ENCODE measurements at regions not wholly inside any gene's neighbourhood (a gene's known extent, or its start where the extent isn't known, plus 50 kb on each side); places are given as distances from the start of the nearest gene placed in this dataset.

DNA sequence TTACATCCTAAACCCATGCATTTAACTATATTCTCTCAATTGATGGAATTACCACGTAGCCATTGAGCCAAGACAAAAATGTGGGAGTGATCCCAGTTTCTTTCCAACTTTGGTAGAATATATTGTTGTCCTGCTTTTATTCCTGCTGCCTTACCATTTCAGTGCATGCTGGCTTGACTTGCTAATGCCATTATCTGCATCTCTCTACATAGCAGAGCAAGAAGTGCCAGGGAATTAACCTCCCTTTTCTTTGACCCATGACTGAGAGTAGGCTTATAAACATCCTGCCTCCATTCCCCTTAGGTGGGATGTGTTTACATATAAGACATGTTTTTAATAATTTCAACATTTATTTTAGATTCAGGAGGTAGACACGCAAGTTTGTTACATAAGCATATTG lies 1153.4 kb downstream of the IGSF11 start:
- TF ChIP-seq SIN3A (IDR thresholded peaks at IDR 0.05; ENCODE audit: borderline replicate concordance, insufficient read depth, low read length) (no peak), POLR2AphosphoS5 (IDR thresholded peaks at IDR 0.05; ENCODE audit: low read depth, low read length) (no peak)

- TF ChIP-seq SIN3A (IDR thresholded peaks at IDR 0.05; ENCODE audit: borderline replicate concordance, insufficient read depth, low read length) (peak; percentile 64; the same call in 1 of the 2 replicates), FOXP2 (optimal IDR thresholded peaks at IDR 0.05; ENCODE audit: borderline replicate concordance, extremely low read depth, extremely low read length, insufficient read depth) (no peak)
These were observed 1149.6 kb downstream of the IGSF11 start for GRCh38 chr3:117885011-117885441.

DNA sequence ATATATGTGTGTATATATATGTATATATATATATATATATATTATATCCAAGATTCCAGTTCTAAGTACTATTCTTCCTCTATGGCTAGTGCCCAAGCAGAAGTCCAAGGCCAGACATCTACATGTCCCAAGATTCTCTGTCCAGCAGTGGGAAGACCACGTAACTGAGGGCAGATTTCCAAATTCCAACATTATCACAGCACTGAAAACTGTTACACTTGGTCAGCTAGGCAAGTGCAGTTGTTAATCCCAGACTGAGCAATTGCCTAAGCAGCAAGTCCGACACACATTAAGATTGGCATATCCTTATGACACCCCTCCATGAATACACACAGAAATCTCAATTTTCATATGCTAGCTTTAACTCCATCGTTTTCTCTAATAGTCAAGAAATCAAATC lies 1148.5 kb downstream of the IGSF11 start:
- TF ChIP-seq, protein P1, sequence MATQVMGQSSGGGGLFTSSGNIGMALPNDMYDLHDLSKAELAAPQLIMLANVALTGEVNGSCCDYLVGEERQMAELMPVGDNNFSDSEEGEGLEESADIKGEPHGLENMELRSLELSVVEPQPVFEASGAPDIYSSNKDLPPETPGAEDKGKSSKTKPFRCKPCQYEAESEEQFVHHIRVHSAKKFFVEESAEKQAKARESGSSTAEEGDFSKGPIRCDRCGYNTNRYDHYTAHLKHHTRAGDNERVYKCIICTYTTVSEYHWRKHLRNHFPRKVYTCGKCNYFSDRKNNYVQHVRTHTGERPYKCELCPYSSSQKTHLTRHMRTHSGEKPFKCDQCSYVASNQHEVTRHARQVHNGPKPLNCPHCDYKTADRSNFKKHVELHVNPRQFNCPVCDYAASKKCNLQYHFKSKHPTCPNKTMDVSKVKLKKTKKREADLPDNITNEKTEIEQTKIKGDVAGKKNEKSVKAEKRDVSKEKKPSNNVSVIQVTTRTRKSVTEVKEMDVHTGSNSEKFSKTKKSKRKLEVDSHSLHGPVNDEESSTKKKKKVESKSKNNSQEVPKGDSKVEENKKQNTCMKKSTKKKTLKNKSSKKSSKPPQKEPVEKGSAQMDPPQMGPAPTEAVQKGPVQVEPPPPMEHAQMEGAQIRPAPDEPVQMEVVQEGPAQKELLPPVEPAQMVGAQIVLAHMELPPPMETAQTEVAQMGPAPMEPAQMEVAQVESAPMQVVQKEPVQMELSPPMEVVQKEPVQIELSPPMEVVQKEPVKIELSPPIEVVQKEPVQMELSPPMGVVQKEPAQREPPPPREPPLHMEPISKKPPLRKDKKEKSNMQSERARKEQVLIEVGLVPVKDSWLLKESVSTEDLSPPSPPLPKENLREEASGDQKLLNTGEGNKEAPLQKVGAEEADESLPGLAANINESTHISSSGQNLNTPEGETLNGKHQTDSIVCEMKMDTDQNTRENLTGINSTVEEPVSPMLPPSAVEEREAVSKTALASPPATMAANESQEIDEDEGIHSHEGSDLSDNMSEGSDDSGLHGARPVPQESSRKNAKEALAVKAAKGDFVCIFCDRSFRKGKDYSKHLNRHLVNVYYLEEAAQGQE (IDR thresholded peaks at IDR 0.05; ENCODE audit: insufficient read depth in 1 of 2, low read depth in 2 of 2, low read length in 2 of 2), result peak in 1 of 2 experiments; percentile 60; a peak in 1 of 4 replicates
- TF ChIP-seq SIN3A (IDR thresholded peaks at IDR 0.05; ENCODE audit: borderline replicate concordance, insufficient read depth, low read length) (no peak), TAF1 (IDR thresholded peaks at IDR 0.05; ENCODE audit: borderline replicate concordance, insufficient read depth, low read length) (no peak), POLR2AphosphoS5 (IDR thresholded peaks at IDR 0.05; ENCODE audit: low read depth, low read length) (no peak), FOXP2 (optimal IDR thresholded peaks at IDR 0.05; ENCODE audit: borderline replicate concordance, extremely low read depth, extremely low read length, insufficient read depth) (no peak)

- TF ChIP-seq SIN3A (IDR thresholded peaks at IDR 0.05; ENCODE audit: borderline replicate concordance, insufficient read depth, low read length) (no peak), TAF1 (IDR thresholded peaks at IDR 0.05; ENCODE audit: borderline replicate concordance, insufficient read depth, low read length) (no peak), POLR2AphosphoS5 (IDR thresholded peaks at IDR 0.05; ENCODE audit: low read depth, low read length) (no peak), FOXP2 (optimal IDR thresholded peaks at IDR 0.05; ENCODE audit: borderline replicate concordance, extremely low read depth, extremely low read length, insufficient read depth) (no peak)
- TF ChIP-seq, protein P1 (IDR thresholded peaks at IDR 0.05; ENCODE audit: insufficient read depth in 1 of 2, low read depth in 2 of 2, low read length in 2 of 2), result no peak
These were observed 1147.6 kb downstream of the IGSF11 start for GRCh38 chr3:117887031-117887430.

DNA sequence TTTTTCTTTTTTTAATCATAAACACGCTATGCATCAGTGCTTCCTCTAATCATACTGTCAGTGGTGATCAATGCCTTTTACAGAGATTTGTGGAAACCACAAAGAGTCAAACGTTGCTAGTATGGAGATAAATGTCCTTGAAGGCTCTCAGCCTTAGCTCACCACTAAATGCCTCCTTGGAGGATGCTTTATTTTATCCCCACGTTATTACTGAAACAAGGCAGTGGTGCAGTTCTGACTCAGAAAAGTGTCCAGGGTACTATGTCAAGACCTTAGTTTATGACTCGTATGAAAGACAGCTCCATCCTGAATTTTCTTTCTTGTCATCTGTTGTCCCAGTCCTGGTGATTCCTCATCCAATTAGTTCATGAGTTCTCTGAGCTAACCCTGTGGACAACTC lies 1146.7 kb downstream of the IGSF11 start:
- TF ChIP-seq, protein P1 (IDR thresholded peaks at IDR 0.05; ENCODE audit: insufficient read depth in 1 of 2, low read depth in 2 of 2, low read length in 2 of 2), result no peak
- TF ChIP-seq TAF1 (IDR thresholded peaks at IDR 0.05; ENCODE audit: borderline replicate concordance, insufficient read depth, low read length), result no peak
- TF ChIP-seq SIN3A (IDR thresholded peaks at IDR 0.05; ENCODE audit: borderline replicate concordance, insufficient read depth, low read length), result no peak
- TF ChIP-seq FOXP2 (optimal IDR thresholded peaks at IDR 0.05; ENCODE audit: borderline replicate concordance, extremely low read depth, extremely low read length, insufficient read depth), result no peak
- no peak for TF ChIP-seq POLR2AphosphoS5 (IDR thresholded peaks at IDR 0.05; ENCODE audit: low read depth, low read length)

DNA sequence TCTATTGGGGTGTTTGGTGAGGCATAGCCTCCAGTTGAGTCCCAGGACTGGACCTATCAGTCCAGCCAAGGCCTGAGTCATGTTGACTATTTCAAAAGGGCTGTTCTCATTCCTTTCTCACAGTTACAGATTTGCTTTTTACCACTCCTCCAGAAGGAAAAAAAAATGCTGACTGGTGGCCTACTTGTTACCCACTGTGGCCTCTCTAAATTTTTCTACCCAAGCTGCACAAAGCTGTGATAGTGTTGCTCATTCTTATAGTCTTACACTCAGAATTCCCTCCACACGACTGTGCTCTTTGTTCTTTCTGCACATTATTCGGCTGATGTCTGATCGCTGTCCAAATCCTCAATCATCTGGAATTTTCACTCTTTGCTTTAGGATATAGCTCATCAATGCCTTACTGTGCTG lies 1142.2 kb downstream of the IGSF11 start:
- no peak for TF ChIP-seq FOXP2 (optimal IDR thresholded peaks at IDR 0.05; ENCODE audit: borderline replicate concordance, extremely low read depth, extremely low read length, insufficient read depth)
- TF ChIP-seq, protein P1 (IDR thresholded peaks at IDR 0.05; ENCODE audit: insufficient read depth in 1 of 2, low read depth in 2 of 2, low read length in 2 of 2), result peak in 1 of 2 experiments; percentile 81; a peak in 2 of 4 replicates

Data from PFSK-1 (cell line).